CD14-positive monocyte (primary cell): ENCODE measurements at regions not wholly inside any gene's neighbourhood (a gene's known extent, or its start where the extent isn't known, plus 50 kb on each side); places are given as distances from the start of the nearest gene placed in this dataset.

Experiments used
- DNase-seq, 3 donors: peaks; one replicate each; pipeline ENCODE4 v3.0.0-alpha.2; 2011 to 2022
- H2AFZ ChIP-seq: 2 replicates; pipeline ENCODE4 v1.6.0; 2012; ENCODE audit warnings: mild to moderate bottlenecking, low read depth, low read length, inconsistent platforms; ENCODE audit not compliant: insufficient read depth, poor library complexity, severe bottlenecking
- H3K27ac ChIP-seq, 2 donors: 1 replicate in 1 of 2; 2 replicates in 1 of 2; pipeline ENCODE4 v1.5.1; 2012 to 2013; ENCODE audit warnings: low read length in 2 of 2, control low read depth in 1 of 2, inconsistent platforms in 1 of 2, low read depth in 1 of 2, mild to moderate bottlenecking in 1 of 2
- H3K27me3 ChIP-seq, 2 donors: one replicate each; pipeline versions ENCODE4 v1.6.0 to v1.6.1; 2011 to 2013; ENCODE audit warnings: low read length in 2 of 2; ENCODE audit not compliant: control insufficient read depth in 2 of 2, insufficient read depth in 2 of 2
- H3K36me3 ChIP-seq, 2 donors: replicated peaks in 1 of 2; 1 replicate in 1 of 2; 2 replicates in 1 of 2; pipeline versions ENCODE4 v1.5.1 to v1.6.1; 2012 to 2013; ENCODE audit warnings: low read length in 2 of 2, control low read depth in 1 of 2, inconsistent platforms in 1 of 2, mild to moderate bottlenecking in 1 of 2; ENCODE audit not compliant: insufficient read depth in 2 of 2, control insufficient read depth in 1 of 2
- H3K4me1 ChIP-seq, 2 donors: 1 replicate in 1 of 2; 2 replicates in 1 of 2; pipeline versions ENCODE4 v1.5.1 to v1.6.1; 2012 to 2013; ENCODE audit warnings: low read length in 2 of 2, control low read depth in 1 of 2, inconsistent platforms in 1 of 2, mild to moderate bottlenecking in 1 of 2, moderate library complexity in 1 of 2; ENCODE audit not compliant: insufficient read depth in 2 of 2, control insufficient read depth in 1 of 2
- H3K4me2 ChIP-seq: replicated peaks from 2 replicates; pipeline ENCODE3; 2012; ENCODE audit warnings: low read length, moderate library complexity, mild to moderate bottlenecking; ENCODE audit not compliant: poor library complexity, severe bottlenecking; ENCODE audit errors: extremely low read depth
- H3K4me3 ChIP-seq, 3 experiments: fragments of 200-600 bp in 1 of 3; sonication (generic) in 1 of 3; replicated peaks in 1 of 3; 1 replicate in 2 of 3; 2 replicates in 1 of 3; pipeline ENCODE4 v1.5.1; 2011 to 2013; ENCODE audit warnings: low read length in 3 of 3, mild to moderate bottlenecking in 3 of 3, control low read depth in 2 of 3, low read depth in 2 of 3, inconsistent platforms in 1 of 3, moderate library complexity in 1 of 3
- H3K79me2 ChIP-seq: 2 replicates; pipeline ENCODE4 v1.6.0; 2012; ENCODE audit warnings: mild to moderate bottlenecking, control low read depth, inconsistent platforms, low read length, moderate library complexity; ENCODE audit not compliant: insufficient read depth
- H3K9ac ChIP-seq: 2 replicates; pipeline ENCODE4 v1.6.0; 2017; ENCODE audit warnings: low read length, mild to moderate bottlenecking; ENCODE audit not compliant: insufficient read depth, poor library complexity, severe bottlenecking
- H3K9me3 ChIP-seq, 2 donors: replicated peaks in 1 of 2; 1 replicate in 1 of 2; 2 replicates in 1 of 2; pipeline versions ENCODE4 v1.5.1 to v1.6.1; 2012 to 2013; ENCODE audit warnings: low read length in 2 of 2, control low read depth in 1 of 2; ENCODE audit not compliant: control insufficient read depth in 1 of 2, insufficient read depth in 1 of 2
- H4K20me1 ChIP-seq: 2 replicates; pipeline ENCODE4 v1.6.0; 2012; ENCODE audit warnings: mild to moderate bottlenecking, low read length, control low read depth, moderate library complexity; ENCODE audit not compliant: insufficient read depth
- H3K27ac Mint-ChIP-seq, 7 donors: one replicate each; pipeline ENCODE4 v1.8.0; 2020; ENCODE audit warnings: mild to moderate bottlenecking in 7 of 7, mixed read lengths in 7 of 7, moderate library complexity in 6 of 7, inconsistent platforms in 2 of 7
- H3K27me3 Mint-ChIP-seq, 3 donors: one replicate each; pipeline ENCODE4 v1.8.0; 2021 to 2022; ENCODE audit warnings: low read depth in 3 of 3, mild to moderate bottlenecking in 3 of 3, mixed read lengths in 3 of 3, moderate library complexity in 3 of 3, inconsistent platforms in 1 of 3
- H3K36me3 Mint-ChIP-seq, 2 donors: one replicate each; pipeline ENCODE4 v1.8.0; 2020; ENCODE audit warnings: mixed read lengths in 2 of 2, inconsistent platforms in 1 of 2, mild to moderate bottlenecking in 1 of 2
- H3K4me1 Mint-ChIP-seq: one replicate; pipeline ENCODE4 v1.8.0; 2020; ENCODE audit warnings: mild to moderate bottlenecking, mixed read lengths
- H3K4me3 Mint-ChIP-seq, 2 donors: one replicate each; pipeline ENCODE4 v1.8.0; 2020; ENCODE audit warnings: mild to moderate bottlenecking in 2 of 2, mixed read lengths in 2 of 2, moderate library complexity in 1 of 2
- H3K9me3 Mint-ChIP-seq, 7 donors: one replicate each; pipeline ENCODE4 v1.8.0; 2020 to 2022; ENCODE audit warnings: mixed read lengths in 7 of 7, mild to moderate bottlenecking in 6 of 7, moderate library complexity in 6 of 7, inconsistent platforms in 2 of 7
- CTCF ChIP-seq: fragments of 200-600 bp; IDR thresholded peaks from one replicate; pipeline ENCODE4 v1.8.0; 2022; ENCODE audit warnings: antibody characterized with exemption, mild to moderate bottlenecking
- WGBS: methylation state at CpG from one replicate; pipeline ENCODE4 v1.1.5; 2013; ENCODE audit warnings: missing lambda C conversion rate; ENCODE audit not compliant: insufficient coverage; 5-methylcytosine and 5-hydroxymethylcytosine counted together
- intact Hi-C, 2 donors: fragments of 100-400 bp; cut with micrococcal nuclease; formaldehyde crosslinking; loops; one replicate each; pipeline versions ENCODE4 v1.15.0 to v1.15.1; 2023

DNA sequence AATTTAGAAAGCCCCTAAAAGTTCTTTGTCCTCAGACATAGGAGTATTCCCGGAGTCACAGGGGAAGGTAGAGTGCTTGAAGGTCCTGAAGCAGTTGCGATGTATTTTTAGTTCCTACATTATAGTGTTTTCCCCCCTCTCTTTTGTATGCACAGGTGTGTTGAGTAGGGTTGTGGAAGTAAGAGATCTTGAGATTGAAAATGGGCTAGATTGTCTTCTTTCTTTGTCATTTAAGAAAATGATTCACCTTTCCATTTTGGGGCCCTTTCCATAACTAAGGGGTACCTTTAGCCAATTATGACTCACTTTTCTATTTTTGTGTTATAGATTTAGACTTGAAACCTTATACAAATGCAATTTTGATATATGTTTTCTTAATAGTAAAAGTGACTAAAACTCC, 75.8 kb upstream of the AFF2 start:
- no peaks in the 10 kb centered on the region for H3K79me2 ChIP-seq
- no CpG with 5 or more reads among the region's 2 CpGs for WGBS
- no peak for TF ChIP-seq CTCF

DNA sequence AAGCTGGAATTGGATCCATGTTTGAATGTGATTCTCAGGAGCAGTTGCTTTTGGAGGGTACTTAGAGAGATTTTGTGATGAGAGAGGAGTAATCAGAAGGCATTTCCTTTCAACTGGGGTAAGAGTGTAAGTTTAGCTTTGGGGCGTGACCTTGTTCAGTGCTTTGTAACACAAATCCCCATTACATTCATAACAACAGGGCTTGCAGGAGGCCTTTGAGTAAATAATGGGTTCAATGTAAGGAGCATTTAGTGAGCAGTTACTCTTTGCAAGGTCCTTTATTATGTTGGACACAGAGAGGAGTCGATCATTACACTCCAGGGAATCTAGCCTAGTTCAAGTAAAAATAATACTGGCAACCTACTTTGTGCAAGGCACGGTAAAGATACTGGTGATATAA, 74.0 kb upstream of the AFF2 start:
- intact Hi-C loops, result no loop called here
- Mint-ChIP-seq H3K36me3 (no peaks in the 10 kb centered on the region), H3K4me1 (no peaks in the 10 kb centered on the region), H3K4me3 (no peak overlapping the region), H3K27ac (no peak overlapping the region), H3K9me3 (peaks cover 0 to 1% (median 0%) of the 10 kb centered on the region in 7 donors), H3K27me3 (no peaks in the 10 kb centered on the region)
- no peaks in the 10 kb centered on the region for H3K27me3 ChIP-seq
- no peak overlapping the region for H3K9ac ChIP-seq
- H3K27ac ChIP-seq, result no peak overlapping the region
- DNase-seq, result no peak
- no peaks in the 10 kb centered on the region for H4K20me1 ChIP-seq
- no peaks in the 10 kb centered on the region for H3K79me2 ChIP-seq
- H3K36me3 ChIP-seq, result no peaks in the 10 kb centered on the region
- WGBS, result no CpG with 5 or more reads among the region's 3 CpGs
- no peak overlapping the region for H2AFZ ChIP-seq
- no peak for TF ChIP-seq CTCF
- H3K4me2 ChIP-seq, result no peak overlapping the region
- no peaks in the 10 kb centered on the region for H3K9me3 ChIP-seq
- H3K4me1 ChIP-seq, result no peaks in the 10 kb centered on the region
- H3K4me3 ChIP-seq, result no peak overlapping the region

More for the DNA sequence above, 75.8 kb upstream of the AFF2 start:
- Mint-ChIP-seq H3K4me1 (no peaks in the 10 kb centered on the region), H3K27me3 (no peaks in the 10 kb centered on the region), H3K27ac (no peak overlapping the region), H3K36me3 (no peaks in the 10 kb centered on the region), H3K4me3 (no peak overlapping the region), H3K9me3 (peaks cover 0 to 2% (median 0%) of the 10 kb centered on the region in 7 donors)
- Histone ChIP-seq H3K9me3 (no peaks in the 10 kb centered on the region), H3K4me1 (no peaks in the 10 kb centered on the region), H3K4me2 (no peak overlapping the region), H3K27ac (no peak overlapping the region), H3K27me3 (no peaks in the 10 kb centered on the region), H3K36me3 (no peaks in the 10 kb centered on the region), H2AFZ (no peak overlapping the region), H3K4me3 (no peak overlapping the region), H3K9ac (no peak overlapping the region), H4K20me1 (no peaks in the 10 kb centered on the region)
- DNase-seq, result no peak
- intact Hi-C loops, result no loop called here
